Keratinocyte (primary cell): ENCODE measurements at regions not wholly inside any gene's neighbourhood (a gene's known extent, or its start where the extent isn't known, plus 50 kb on each side); places are given as distances from the start of the nearest gene placed in this dataset.

Source experiments
- CTCF ChIP-seq, 3 experiments: IDR thresholded peaks in 1 of 3; conservative IDR thresholded peaks in 1 of 3; optimal IDR thresholded peaks in 1 of 3; 2 replicates in 2 of 3; 3 replicates in 1 of 3; pipeline versions ENCODE3 to v1.5.1; 2011; ENCODE audit warnings: low read length in 3 of 3, mild to moderate bottlenecking in 3 of 3, moderate library complexity in 2 of 3, control low read depth in 1 of 3, inconsistent platforms in 1 of 3; ENCODE audit not compliant: insufficient read depth in 2 of 3; ENCODE audit errors: extremely low read depth in 1 of 3
- EZH2 ChIP-seq: IDR thresholded peaks from one replicate; pipeline ENCODE4 v1.6.1; 2012; ENCODE audit warnings: inconsistent platforms, mild to moderate bottlenecking, low read length, moderate library complexity

GRCh38 chr6:169945117-169945516 lies 193.7 kb downstream of the ERMARD start:
- no peak for TF ChIP-seq CTCF (optimal IDR thresholded peaks at IDR 0.05 in 1 of 3, IDR thresholded peaks at IDR 0.05 in 1 of 3, conservative IDR thresholded peaks at IDR 0.05 in 1 of 3; ENCODE audit: extremely low read depth in 1 of 3, insufficient read depth in 2 of 3, low read length in 3 of 3)
- TF ChIP-seq EZH2 = no peak
